Muscle layer of duodenum (tissue), 2 donors: ENCODE measurements at regions not wholly inside any gene's neighbourhood (a gene's known extent, or its start where the extent isn't known, plus 50 kb on each side); places are given as distances from the start of the nearest gene placed in this dataset.

Experiments used
- H3K27ac ChIP-seq: one replicate; pipeline ENCODE4 v1.7.0; 2013; ENCODE audit warnings: mild to moderate bottlenecking, low read length
- H3K27me3 ChIP-seq: one replicate; pipeline ENCODE4 v1.7.0; 2013; ENCODE audit warnings: low read depth, mild to moderate bottlenecking, control low read depth, low read length
- H3K36me3 ChIP-seq, 2 donors: one replicate each; pipeline ENCODE4 v1.7.0; 2013; ENCODE audit warnings: low read length in 2 of 2, control low read depth in 1 of 2, mild to moderate bottlenecking in 1 of 2; ENCODE audit not compliant: insufficient read depth in 2 of 2, control insufficient read depth in 1 of 2
- H3K4me1 ChIP-seq, 2 donors: one replicate each; pipeline ENCODE4 v1.7.0; 2013; ENCODE audit warnings: low read length in 2 of 2, mild to moderate bottlenecking in 2 of 2, control low read depth in 1 of 2, moderate library complexity in 1 of 2; ENCODE audit not compliant: insufficient read depth in 2 of 2, control insufficient read depth in 1 of 2
- H3K4me3 ChIP-seq, 2 donors: one replicate each; pipeline ENCODE4 v1.7.0; 2013; ENCODE audit warnings: low read length in 2 of 2, low read depth in 1 of 2, mild to moderate bottlenecking in 1 of 2
- H3K9me3 ChIP-seq, 2 donors: one replicate each; pipeline ENCODE4 v1.7.0; 2013; ENCODE audit warnings: low read length in 2 of 2, control low read depth in 1 of 2, mild to moderate bottlenecking in 1 of 2; ENCODE audit not compliant: control insufficient read depth in 1 of 2
- donor health status: healthy.

GRCh38 chr3:41030220-41030619 lies 169.1 kb upstream of the CTNNB1 start:
- Histone ChIP-seq H3K27me3 (no peaks in the 10 kb centered on the region), H3K4me3 (no peak overlapping the region), H3K4me1 (peaks cover 0 to 13% of the 10 kb centered on the region in 2 donors), H3K9me3 (no peaks in the 10 kb centered on the region), H3K36me3 (no peaks in the 10 kb centered on the region), H3K27ac (no peak overlapping the region)

- Histone ChIP-seq H3K36me3 (no peaks in the 10 kb centered on the region), H3K27ac (no peak overlapping the region), H3K4me3 (no peak overlapping the region), H3K4me1 (peaks cover 0 to 13% of the 10 kb centered on the region in 2 donors), H3K9me3 (no peaks in the 10 kb centered on the region), H3K27me3 (no peaks in the 10 kb centered on the region)
Measured at GRCh38 chr3:41031401-41031800, 167.9 kb upstream of the CTNNB1 start.

GRCh38 chr3:41033956-41034519 lies 165.3 kb upstream of the CTNNB1 start:
- H3K36me3 ChIP-seq, result no peaks in the 10 kb centered on the region
- H3K4me3 ChIP-seq, result no peak overlapping the region
- H3K27ac ChIP-seq, result no peak overlapping the region
- H3K27me3 ChIP-seq, result no peaks in the 10 kb centered on the region
- peaks cover 0 to 6% of the 10 kb centered on the region in 2 donors for H3K4me1 ChIP-seq
- no peaks in the 10 kb centered on the region for H3K9me3 ChIP-seq

- no peaks in the 10 kb centered on the region for H3K27me3 ChIP-seq
- H3K36me3 ChIP-seq, result no peaks in the 10 kb centered on the region
- H3K9me3 ChIP-seq, result no peaks in the 10 kb centered on the region
- peaks cover 0 to 6% of the 10 kb centered on the region in 2 donors for H3K4me1 ChIP-seq
- H3K4me3 ChIP-seq, result no peak overlapping the region
- no peak overlapping the region for H3K27ac ChIP-seq
Measured at GRCh38 chr3:41035456-41036022, 163.8 kb upstream of the CTNNB1 start.

GRCh38 chr3:41037651-41038334 lies 161.5 kb upstream of the CTNNB1 start:
- H3K27me3 ChIP-seq, result no peaks in the 10 kb centered on the region
- no peak overlapping the region for H3K4me3 ChIP-seq
- H3K9me3 ChIP-seq, result no peaks in the 10 kb centered on the region
- no peaks in the 10 kb centered on the region for H3K36me3 ChIP-seq
- no peak overlapping the region for H3K27ac ChIP-seq
- H3K4me1 ChIP-seq, result peaks cover 0 to 6% of the 10 kb centered on the region in 2 donors

- peaks cover 0 to 5% of the 10 kb centered on the region in 2 donors for H3K4me1 ChIP-seq
- no peak overlapping the region for H3K27ac ChIP-seq
- H3K27me3 ChIP-seq, result no peaks in the 10 kb centered on the region
- no peaks in the 10 kb centered on the region for H3K36me3 ChIP-seq
- no peaks in the 10 kb centered on the region for H3K9me3 ChIP-seq
- H3K4me3 ChIP-seq, result no peak overlapping the region
Measured at GRCh38 chr3:41040256-41040655, 159.0 kb upstream of the CTNNB1 start.

- no peak overlapping the region for H3K27ac ChIP-seq
- H3K27me3 ChIP-seq, result no peaks in the 10 kb centered on the region
- H3K4me3 ChIP-seq, result no peak overlapping the region
- H3K4me1 ChIP-seq, result no peaks in the 10 kb centered on the region
- no peaks in the 10 kb centered on the region for H3K36me3 ChIP-seq
- H3K9me3 ChIP-seq, result no peaks in the 10 kb centered on the region
Measured at GRCh38 chr3:41041462-41041861, 157.8 kb upstream of the CTNNB1 start.

- Histone ChIP-seq H3K9me3 (peaks cover 0 to 2% of the 10 kb centered on the region in 2 donors), H3K27ac (no peak overlapping the region), H3K4me3 (no peak overlapping the region), H3K4me1 (no peaks in the 10 kb centered on the region), H3K36me3 (no peaks in the 10 kb centered on the region), H3K27me3 (no peaks in the 10 kb centered on the region)
Measured at GRCh38 chr3:41041899-41042298, 157.4 kb upstream of the CTNNB1 start.

- H3K27ac ChIP-seq, result no peak overlapping the region
- H3K27me3 ChIP-seq, result no peaks in the 10 kb centered on the region
- peaks cover 0 to 7% of the 10 kb centered on the region in 2 donors for H3K9me3 ChIP-seq
- no peaks in the 10 kb centered on the region for H3K4me1 ChIP-seq
- no peaks in the 10 kb centered on the region for H3K36me3 ChIP-seq
- H3K4me3 ChIP-seq, result no peak overlapping the region
Measured at GRCh38 chr3:41044523-41044922, 154.8 kb upstream of the CTNNB1 start.

- Histone ChIP-seq H3K27ac (no peak overlapping the region), H3K4me1 (no peaks in the 10 kb centered on the region), H3K36me3 (no peaks in the 10 kb centered on the region), H3K4me3 (no peak overlapping the region), H3K27me3 (no peaks in the 10 kb centered on the region), H3K9me3 (peaks cover 0 to 7% of the 10 kb centered on the region in 2 donors)
Measured at GRCh38 chr3:41045491-41045890, 153.8 kb upstream of the CTNNB1 start.

GRCh38 chr3:41050144-41050543 lies 149.2 kb upstream of the CTNNB1 start:
- peaks cover 0 to 7% of the 10 kb centered on the region in 2 donors for H3K9me3 ChIP-seq
- no peaks in the 10 kb centered on the region for H3K36me3 ChIP-seq
- H3K4me1 ChIP-seq, result no peaks in the 10 kb centered on the region
- no peak overlapping the region for H3K4me3 ChIP-seq
- no peaks in the 10 kb centered on the region for H3K27me3 ChIP-seq
- H3K27ac ChIP-seq, result no peak overlapping the region
